Brain microvascular endothelial cell (primary cell): ENCODE measurements at regions not wholly inside any gene's neighbourhood (a gene's known extent, or its start where the extent isn't known, plus 50 kb on each side); places are given as distances from the start of the nearest gene placed in this dataset.

Experiments
- DNase-seq: peaks from one replicate; pipeline ENCODE4 v3.0.0-alpha.2; 2020
- H3K27ac ChIP-seq: fragments of 250-450 bp; sonication (Bioruptor Pico); 2 replicates; pipeline ENCODE4 v1.5.1; 2020; ENCODE audit warnings: mild to moderate bottlenecking, moderate library complexity
- H3K27me3 ChIP-seq: fragments of 250-450 bp; sonication (Bioruptor Pico); replicated peaks from 2 replicates; pipeline ENCODE4 v1.5.1; 2020; ENCODE audit warnings: mild to moderate bottlenecking
- H3K36me3 ChIP-seq: fragments of 250-450 bp; sonication (Bioruptor Pico); replicated peaks from 2 replicates; pipeline ENCODE4 v1.5.1; 2020; ENCODE audit warnings: mild to moderate bottlenecking
- H3K4me3 ChIP-seq: 2 replicates; pipeline ENCODE4 v1.5.1; 2011; ENCODE audit warnings: low read depth, mild to moderate bottlenecking, control low read depth, low read length, moderate library complexity
- CTCF ChIP-seq: IDR thresholded peaks from 2 replicates; pipeline ENCODE4 v1.5.1; 2011; ENCODE audit warnings: low read depth, mild to moderate bottlenecking, moderate library complexity, low read length, control low read depth, inconsistent platforms; ENCODE audit errors: missing control alignments
- in situ Hi-C: cut with HindIII; loops from 2 replicates; pipeline ENCODE4 v1.10.0; 2017; ENCODE audit warnings: low sequenced_read_pairs, low pct_ligation_motif_present

GRCh38 chr13:58452123-58452623, 820.6 kb downstream of the PCDH17 start:
- Histone ChIP-seq H3K27ac (no peak overlapping the region), H3K4me3 (no peak overlapping the region), H3K27me3 (no peaks in the 10 kb centered on the region), H3K36me3 (no peaks in the 10 kb centered on the region)
- no peak for TF ChIP-seq CTCF
- in situ Hi-C loops = no loop called here
- DNase-seq = no peak

- Histone ChIP-seq H3K4me3 (no peak overlapping the region), H3K27me3 (no peaks in the 10 kb centered on the region), H3K36me3 (no peaks in the 10 kb centered on the region), H3K27ac (no peak overlapping the region)
- in situ Hi-C loops = no loop called here
- DNase-seq = no peak
- no peak for TF ChIP-seq CTCF
Observed at GRCh38 chr13:58455094-58455493, 823.5 kb downstream of the PCDH17 start.

GRCh38 chr13:58461217-58461616, 829.7 kb downstream of the PCDH17 start:
- in situ Hi-C loops = no loop called here
- H3K27ac ChIP-seq = no peak overlapping the region
- no peaks in the 10 kb centered on the region for H3K36me3 ChIP-seq
- H3K27me3 ChIP-seq = no peaks in the 10 kb centered on the region
- H3K4me3 ChIP-seq = no peak overlapping the region
- no peak for DNase-seq
- TF ChIP-seq CTCF = no peak

GRCh38 chr13:58463841-58464240, 832.3 kb downstream of the PCDH17 start:
- in situ Hi-C loops = no loop called here
- no peak for DNase-seq
- no peak overlapping the region for H3K4me3 ChIP-seq
- no peaks in the 10 kb centered on the region for H3K27me3 ChIP-seq
- TF ChIP-seq CTCF = no peak
- H3K27ac ChIP-seq = no peak overlapping the region
- no peaks in the 10 kb centered on the region for H3K36me3 ChIP-seq

GRCh38 chr13:58467176-58467575, 835.6 kb downstream of the PCDH17 start:
- Histone ChIP-seq H3K27ac (no peak overlapping the region), H3K27me3 (no peaks in the 10 kb centered on the region), H3K4me3 (no peak overlapping the region), H3K36me3 (no peaks in the 10 kb centered on the region)
- TF ChIP-seq CTCF = no peak
- in situ Hi-C loops = no loop called here
- DNase-seq = no peak

- TF ChIP-seq CTCF = no peak
- Histone ChIP-seq H3K27ac (no peak overlapping the region), H3K27me3 (no peaks in the 10 kb centered on the region), H3K4me3 (no peak overlapping the region), H3K36me3 (no peaks in the 10 kb centered on the region)
- in situ Hi-C loops = no loop called here
- DNase-seq = no peak
Observed at GRCh38 chr13:58472483-58472882, 840.9 kb downstream of the PCDH17 start.
